ENCODE measurements at regions not wholly inside any gene's neighbourhood (a gene's known extent, or its start where the extent isn't known, plus 50 kb on each side); places are given as distances from the start of the nearest gene placed in this dataset.

GRCh38 chr13:33676045-33676989 is 141.6 kb upstream of the RFC3 start:
- TF ChIP-seq SUZ12 (IDR thresholded peaks at IDR 0.05; ENCODE audit: extremely low read depth, insufficient read depth, insufficient read length) (no peak), YY1 (IDR thresholded peaks at IDR 0.05; ENCODE audit: insufficient read depth, insufficient read length) (no peak)

Data from NT2/D1 (cell line).